Globus pallidus (tissue), 1 donor: ENCODE measurements at regions not wholly inside any gene's neighbourhood (a gene's known extent, or its start where the extent isn't known, plus 50 kb on each side); places are given as distances from the start of the nearest gene placed in this dataset.
"Not testable (repeated sequence)": the region's sequence is repeated elsewhere in the genome, so short reads cannot be mapped to it uniquely, and the experiment has no call there.

Experiments
- DNase-seq: peaks from one replicate; pipeline ENCODE4 v3.0.0-alpha.2; 2015; ENCODE audit warnings: low spot score

- DNase-seq = no peak
These were observed 122.8 kb upstream of the HSF2 start for GRCh38 chr6:122276637-122277036.

DNA sequence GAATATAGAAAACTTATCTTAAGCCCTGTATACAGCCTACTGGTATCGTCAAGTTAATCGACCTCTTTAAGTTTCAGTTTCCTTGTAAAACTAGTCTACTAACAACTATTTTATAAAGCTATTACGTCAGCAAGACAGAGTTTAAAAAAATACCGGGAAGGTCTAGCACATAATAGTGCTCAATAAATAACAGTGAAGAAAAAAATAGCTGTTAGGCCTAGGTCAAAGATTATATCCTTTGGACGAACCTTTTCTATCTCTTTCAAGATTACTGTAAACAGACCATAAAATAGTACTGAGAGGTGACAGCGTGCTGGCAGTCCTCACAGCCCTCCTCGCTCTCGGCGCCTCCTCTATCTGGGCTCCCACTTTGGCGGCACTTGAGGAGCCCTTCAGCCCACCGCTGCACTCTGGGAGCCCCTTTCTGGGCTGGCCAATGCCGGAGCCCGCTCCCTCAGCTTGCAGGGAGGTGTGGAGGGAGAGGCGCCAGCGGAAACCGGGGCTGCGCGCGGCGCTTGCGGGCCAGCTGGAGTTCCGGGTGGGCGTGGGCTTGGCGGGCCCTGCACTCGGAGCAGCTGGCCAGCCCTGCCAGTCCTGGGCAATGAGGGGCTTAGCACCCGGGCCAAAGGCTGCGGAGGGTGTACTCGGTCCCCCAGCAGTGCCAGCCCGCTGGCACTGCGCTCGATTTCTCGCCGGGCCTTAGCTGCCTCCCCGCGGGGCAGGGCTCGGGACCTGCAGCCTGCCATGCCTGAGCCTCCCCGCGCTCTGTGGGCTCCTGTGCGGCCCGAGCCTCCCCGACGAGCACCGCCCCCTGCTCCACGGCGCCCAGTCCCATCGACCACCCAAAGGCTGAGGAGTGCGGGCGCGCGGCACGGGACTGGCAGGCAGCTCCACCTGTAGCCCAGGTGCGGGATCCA lies 119.1 kb upstream of the HSF2 start:
- not testable (repeated sequence) for DNase-seq

DNA sequence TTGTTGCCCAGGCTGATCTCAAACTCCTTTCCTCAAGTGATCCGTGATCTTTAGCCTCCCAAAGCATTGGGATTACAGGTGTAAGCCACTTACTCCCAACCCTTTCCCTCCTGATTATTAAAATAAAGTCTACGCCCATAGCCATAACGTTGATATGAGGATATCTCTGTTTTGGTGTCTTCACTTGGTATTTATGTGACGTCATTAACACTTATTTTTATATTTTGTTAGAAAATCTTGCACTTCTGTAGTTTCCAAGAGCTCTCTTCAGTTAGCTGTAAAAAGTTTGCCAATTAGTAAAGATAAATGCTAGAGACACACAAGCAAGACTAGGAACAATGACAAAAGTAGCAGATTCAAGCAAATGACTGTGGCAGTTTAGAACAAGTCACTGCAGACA lies 115.6 kb upstream of the HSF2 start:
- DNase-seq = no peak

- DNase-seq = no peak
These were observed 114.6 kb upstream of the HSF2 start for GRCh38 chr6:122284848-122285247.

DNA sequence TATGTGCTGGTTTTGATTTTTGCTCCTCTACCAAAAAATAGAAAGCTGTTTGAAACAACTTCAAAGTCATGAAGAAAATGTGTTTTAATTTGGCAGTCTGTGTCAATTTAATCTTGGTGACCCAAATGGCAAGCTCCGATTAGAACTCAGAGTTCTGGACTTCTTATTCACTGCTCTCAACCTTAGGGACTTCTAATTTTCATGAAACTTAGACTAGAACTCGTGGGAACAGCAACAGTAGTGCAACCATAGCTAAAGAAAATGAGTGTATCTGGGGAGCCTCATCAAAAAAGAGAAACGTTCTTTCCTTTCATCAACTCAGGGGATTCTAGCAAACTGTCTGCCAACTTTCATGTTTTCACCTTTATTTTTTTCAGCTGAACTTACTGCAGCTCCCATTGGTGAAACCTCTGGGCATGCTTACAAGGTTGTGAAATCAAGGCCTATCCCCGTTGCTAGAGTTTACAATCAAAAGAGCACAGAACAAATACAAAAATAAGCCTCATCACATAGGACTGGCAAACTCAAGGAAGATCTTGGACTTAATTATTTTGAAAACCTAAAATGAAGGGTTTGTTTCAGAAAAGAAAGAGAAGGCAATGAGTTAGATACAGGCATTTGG lies 114.0 kb upstream of the HSF2 start:
- DNase-seq = no peak

DNA sequence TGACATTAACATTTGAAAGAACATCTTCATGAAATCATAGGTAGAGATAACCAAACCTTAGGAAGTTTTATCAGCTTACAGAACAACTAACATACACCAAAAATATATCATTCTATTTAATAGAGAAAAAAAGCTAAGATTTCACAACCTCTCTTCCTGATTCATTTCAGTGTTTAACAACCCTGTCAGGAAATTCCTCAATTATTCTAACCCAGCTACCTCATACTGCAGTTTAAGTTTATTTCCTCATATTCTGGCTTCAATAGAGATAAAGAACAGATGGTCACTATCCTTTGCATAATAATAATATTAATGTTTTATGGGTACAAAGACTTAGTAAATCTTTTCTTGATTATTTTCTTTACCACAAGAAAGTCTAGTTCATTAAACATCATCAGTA lies 112.9 kb upstream of the HSF2 start:
- no peak for DNase-seq

- peak; percentile 40 for DNase-seq
These were observed 109.5 kb upstream of the HSF2 start for GRCh38 chr6:122289762-122290539.

- DNase-seq = no peak
These were observed 102.4 kb upstream of the HSF2 start for GRCh38 chr6:122297010-122297409.

GRCh38 chr6:122302067-122302466 lies 97.4 kb upstream of the HSF2 start:
- DNase-seq = no peak

- DNase-seq = no peak
These were observed 91.9 kb upstream of the HSF2 start for GRCh38 chr6:122307577-122307976.

DNA sequence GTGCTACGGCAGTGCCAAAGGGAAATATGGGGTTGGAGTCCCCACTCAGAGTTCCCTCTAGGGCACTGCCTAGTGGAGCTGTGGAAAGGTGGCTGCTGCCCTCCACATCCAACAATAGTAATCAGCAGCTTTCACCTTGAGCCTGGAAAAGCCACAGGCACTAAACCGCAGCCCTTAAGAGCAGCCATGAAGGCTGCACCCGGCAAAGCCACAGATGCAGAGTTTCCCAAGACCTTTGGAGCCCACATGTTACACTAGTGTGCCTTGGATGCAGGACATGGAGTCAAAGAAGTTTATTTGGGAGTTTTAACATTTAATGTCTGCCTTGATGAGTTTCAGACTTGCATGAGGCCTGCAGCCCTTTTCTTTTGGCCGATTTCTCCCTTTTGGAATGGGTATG lies 91.4 kb upstream of the HSF2 start:
- DNase-seq = no peak

- DNase-seq = no peak
These were observed 83.6 kb upstream of the HSF2 start for GRCh38 chr6:122315842-122316241.

- DNase-seq = no peak
These were observed 76.6 kb upstream of the HSF2 start for GRCh38 chr6:122322824-122323223.

DNA sequence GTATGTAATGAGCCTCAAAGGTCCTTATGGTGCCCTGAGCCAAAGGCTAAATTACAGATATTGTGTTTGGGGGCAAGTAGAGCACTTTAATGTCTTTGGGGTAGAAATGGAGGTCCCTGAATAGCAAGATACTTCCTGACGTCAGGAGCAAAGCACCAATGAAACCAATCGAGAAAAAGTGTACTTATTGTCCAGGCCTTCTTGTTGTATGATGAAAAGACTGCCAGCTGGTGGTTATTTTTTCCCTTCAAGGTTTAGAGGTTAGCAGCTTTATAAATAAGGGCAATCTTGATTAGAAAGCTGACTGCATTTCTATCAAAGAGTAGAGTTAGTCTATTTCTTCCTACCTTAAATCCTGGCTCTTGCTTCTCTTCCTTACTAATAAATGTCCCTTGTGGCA lies 76.1 kb upstream of the HSF2 start:
- DNase-seq = no peak

DNA sequence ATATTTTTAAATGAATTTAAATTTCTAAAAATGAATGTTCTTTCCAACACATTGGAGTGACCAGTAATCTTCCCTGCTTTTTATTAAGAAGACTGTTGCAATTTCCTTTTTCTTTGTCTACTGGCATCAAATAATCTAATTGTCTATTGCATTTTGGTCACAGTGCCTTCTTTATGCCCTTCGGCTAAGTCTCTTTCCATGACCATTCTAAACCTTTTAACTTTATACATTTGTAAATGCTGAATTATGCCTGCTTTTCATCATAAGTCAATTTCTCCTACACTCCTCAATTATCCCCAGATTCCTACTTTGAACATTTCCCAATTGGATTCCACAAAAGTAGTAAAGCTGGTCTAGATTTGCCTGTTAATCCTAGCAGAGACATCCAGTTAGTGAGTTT lies 69.1 kb upstream of the HSF2 start:
- no peak for DNase-seq

DNA sequence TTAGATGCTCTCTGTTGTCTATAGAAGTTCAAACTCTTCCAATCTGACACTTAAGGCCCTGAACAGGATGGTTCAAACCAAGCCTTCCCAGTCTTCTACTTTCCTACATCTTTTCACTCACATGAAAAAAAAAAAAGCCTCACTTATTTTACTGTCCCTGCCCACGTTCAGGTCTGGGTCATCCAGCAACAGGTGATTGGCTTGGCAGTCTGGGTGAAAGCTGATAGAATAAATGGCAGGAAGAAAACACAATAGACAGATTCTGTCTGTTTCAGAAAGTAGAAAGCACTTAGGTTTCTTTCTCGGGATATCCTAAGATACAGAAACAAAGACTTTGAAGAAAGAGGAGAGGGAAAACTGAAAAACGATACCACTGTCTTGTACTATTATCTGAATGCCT lies 61.8 kb upstream of the HSF2 start:
- no peak for DNase-seq

- DNase-seq = no peak
These were observed 59.8 kb upstream of the HSF2 start for GRCh38 chr6:122339661-122340060.

- DNase-seq = no peak
These were observed 52.2 kb upstream of the HSF2 start for GRCh38 chr6:122347280-122347679.

- no peak for DNase-seq
These were observed 51.7 kb upstream of the HSF2 start for GRCh38 chr6:122347751-122348150.
